Fibroblast of mammary gland (primary cell): ENCODE measurements at regions not wholly inside any gene's neighbourhood (a gene's known extent, or its start where the extent isn't known, plus 50 kb on each side); places are given as distances from the start of the nearest gene placed in this dataset.

Source experiments
- DNase-seq: peaks from one replicate; pipeline ENCODE4 v3.0.0-alpha.2; 2010; ENCODE audit warnings: low read depth
- H3K4me3 ChIP-seq: 2 replicates; pipeline ENCODE4 v1.5.1; 2011; ENCODE audit warnings: low read depth, mild to moderate bottlenecking, low read length, moderate library complexity; ENCODE audit not compliant: control insufficient read depth
- TF ChIP-seq, protein P1 (sequence below): conservative IDR thresholded peaks from 2 replicates; pipeline ENCODE4 v1.5.1; 2011; ENCODE audit warnings: low read depth, low read length, inconsistent platforms; ENCODE audit not compliant: control insufficient read depth, insufficient read depth

DNA sequence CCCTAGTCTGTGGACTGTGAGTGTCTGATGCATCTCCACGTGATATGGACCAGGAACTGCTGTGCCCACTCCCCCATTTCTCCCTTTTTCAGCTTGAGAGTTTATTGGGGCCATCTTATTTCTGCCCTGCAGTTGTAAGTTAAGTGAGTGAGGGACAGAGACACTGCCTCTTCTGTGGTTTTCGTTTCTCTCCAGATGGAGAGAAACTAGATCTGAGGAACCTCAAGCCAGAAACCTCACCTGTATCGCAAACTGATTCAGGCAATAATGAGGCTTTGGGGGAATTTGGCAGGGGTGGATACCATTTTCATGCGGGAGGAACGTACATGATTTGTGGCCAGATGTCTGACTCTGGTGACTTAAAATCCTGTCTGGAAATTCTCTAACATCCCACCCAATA is 641.7 kb downstream of the TNS3 start:
- TF ChIP-seq, protein P1, sequence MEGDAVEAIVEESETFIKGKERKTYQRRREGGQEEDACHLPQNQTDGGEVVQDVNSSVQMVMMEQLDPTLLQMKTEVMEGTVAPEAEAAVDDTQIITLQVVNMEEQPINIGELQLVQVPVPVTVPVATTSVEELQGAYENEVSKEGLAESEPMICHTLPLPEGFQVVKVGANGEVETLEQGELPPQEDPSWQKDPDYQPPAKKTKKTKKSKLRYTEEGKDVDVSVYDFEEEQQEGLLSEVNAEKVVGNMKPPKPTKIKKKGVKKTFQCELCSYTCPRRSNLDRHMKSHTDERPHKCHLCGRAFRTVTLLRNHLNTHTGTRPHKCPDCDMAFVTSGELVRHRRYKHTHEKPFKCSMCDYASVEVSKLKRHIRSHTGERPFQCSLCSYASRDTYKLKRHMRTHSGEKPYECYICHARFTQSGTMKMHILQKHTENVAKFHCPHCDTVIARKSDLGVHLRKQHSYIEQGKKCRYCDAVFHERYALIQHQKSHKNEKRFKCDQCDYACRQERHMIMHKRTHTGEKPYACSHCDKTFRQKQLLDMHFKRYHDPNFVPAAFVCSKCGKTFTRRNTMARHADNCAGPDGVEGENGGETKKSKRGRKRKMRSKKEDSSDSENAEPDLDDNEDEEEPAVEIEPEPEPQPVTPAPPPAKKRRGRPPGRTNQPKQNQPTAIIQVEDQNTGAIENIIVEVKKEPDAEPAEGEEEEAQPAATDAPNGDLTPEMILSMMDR = no peak
- DNase-seq = no peak
- no peak overlapping the region for H3K4me3 ChIP-seq

DNA sequence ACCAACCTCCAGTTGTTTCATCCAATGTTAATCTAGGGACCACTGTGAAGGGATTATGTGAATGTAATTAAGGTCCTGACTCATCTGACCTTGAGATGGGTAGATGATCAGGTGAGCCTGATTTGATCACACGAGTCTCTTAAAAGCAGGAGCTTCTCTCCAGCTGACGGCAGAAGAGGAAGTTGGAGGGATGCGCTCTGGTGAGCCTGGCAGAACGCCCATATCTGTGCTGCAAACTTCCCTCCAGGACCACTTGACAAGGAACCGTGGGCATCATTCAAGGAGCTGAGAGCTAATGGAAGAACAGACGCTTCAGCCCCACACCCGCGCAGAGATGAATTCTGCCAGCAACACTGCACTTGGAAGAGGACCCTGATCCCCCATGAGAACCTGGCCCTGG is 642.4 kb downstream of the TNS3 start:
- no peak for DNase-seq
- no peak overlapping the region for H3K4me3 ChIP-seq
- TF ChIP-seq, protein P1 = no peak

DNA sequence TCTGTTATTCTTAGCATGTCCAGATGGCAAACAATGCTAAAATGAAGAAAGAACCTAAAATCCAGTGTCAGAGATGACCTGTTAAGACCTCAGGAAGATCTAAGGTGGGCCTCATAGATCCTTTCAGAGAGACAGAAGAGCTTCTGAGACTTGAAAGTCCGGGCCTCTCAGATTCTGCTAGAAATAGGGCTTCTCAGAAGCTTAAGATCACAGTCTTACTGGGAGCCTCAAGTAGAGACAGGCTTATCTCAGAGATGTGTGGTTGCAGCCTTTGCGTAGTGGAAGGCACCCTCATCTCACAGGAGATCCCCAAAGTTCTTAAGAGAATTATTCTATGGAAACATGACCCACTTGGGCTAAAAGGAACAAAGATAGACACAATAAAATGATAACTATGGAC is 642.8 kb downstream of the TNS3 start:
- TF ChIP-seq, protein P1 = no peak
- no peak for DNase-seq
- no peak overlapping the region for H3K4me3 ChIP-seq

DNA sequence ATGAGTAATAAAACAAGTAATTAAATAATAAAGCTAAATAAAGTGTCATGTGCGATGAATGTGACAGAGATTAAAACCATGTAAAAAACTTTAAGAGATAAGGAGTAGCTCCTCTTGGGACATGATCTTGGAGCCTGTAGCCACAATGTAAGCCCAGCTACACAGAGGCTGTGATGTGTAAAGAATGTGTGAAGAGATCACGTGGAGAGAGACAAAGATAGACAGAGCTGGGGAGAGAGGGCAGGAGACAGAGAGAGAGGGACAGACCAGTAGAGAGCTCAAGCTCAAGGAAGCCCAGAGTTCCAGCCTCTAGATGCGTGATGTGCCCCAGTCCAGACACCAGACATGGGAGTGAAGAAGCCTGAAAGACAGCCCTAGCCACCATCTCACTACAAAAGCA is 644.1 kb downstream of the TNS3 start:
- no peak overlapping the region for H3K4me3 ChIP-seq
- TF ChIP-seq, protein P1 = no peak
- no peak for DNase-seq

DNA sequence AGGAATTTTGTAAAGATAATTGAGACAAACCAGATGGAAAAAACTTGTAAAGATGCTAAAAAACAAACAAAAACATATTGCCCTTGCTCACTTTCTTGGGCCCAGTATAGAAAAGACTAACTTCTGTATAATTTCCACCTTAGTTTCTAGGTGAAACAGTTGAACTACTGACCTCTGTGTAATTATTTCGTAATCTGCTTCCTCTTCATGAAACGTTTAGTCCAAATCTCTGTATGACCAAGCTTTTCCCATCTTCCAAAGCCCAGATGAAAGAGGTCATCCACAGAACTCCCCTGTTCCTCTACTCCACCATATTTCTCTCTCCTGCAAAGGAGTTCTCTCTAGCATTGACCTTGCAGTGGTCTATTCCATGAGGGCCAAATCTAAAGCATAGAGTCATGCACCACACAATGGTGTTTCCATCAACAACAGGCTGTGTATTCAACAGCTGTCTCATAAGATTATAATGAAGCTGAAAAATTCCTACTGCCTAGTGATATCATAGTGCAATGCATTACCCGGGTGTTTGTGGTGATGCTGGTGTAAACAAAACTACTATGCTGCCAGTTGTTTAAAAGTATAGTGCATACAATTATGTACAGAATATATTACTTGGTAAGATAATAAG is 647.6 kb downstream of the TNS3 start:
- DNase-seq = peak; percentile 27
- H3K4me3 ChIP-seq = no peak overlapping the region
- TF ChIP-seq, protein P1 = no peak

DNA sequence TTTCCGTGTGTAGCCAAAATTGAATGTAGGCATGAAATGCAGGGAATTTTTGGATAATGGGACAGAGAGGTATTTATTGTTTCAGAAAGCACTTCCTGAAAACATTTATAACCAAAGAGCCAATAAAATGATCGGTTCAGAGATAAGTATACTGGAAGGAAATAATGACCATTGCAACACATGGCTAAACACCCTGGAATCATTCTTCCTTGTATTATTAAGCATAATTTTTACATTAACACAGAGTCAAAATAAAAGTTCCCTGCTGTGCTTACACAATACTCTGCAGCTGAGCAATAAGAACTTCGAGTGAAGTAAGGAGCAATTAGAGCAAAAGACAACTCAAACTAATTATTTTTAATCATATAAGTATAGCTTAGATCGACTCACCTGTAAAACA is 648.3 kb downstream of the TNS3 start:
- TF ChIP-seq, protein P1 = no peak
- no peak overlapping the region for H3K4me3 ChIP-seq
- DNase-seq = peak; percentile 34
